Activated naive CD4-positive, alpha-beta T cell treated with anti-CD3 and anti-CD28 coated beads for 36 hours (primary cell): ENCODE measurements at regions not wholly inside any gene's neighbourhood (a gene's known extent, or its start where the extent isn't known, plus 50 kb on each side); places are given as distances from the start of the nearest gene placed in this dataset.

ENCODE experiments used
- CTCF ChIA-PET: fragments of 350-600 bp; sonication (Branson Sonifier 250); formaldehyde crosslinking; loops from one replicate; lab custom pipeline; 2021; ENCODE audit warnings: antibody characterized with exemption; lab: Charles Lee
- DNase-seq: peaks from one replicate; pipeline ENCODE4 v3.0.0-alpha.2; 2020
- H3K27ac Mint-ChIP-seq: one replicate; pipeline ENCODE4 v1.8.0; 2021; ENCODE audit warnings: mild to moderate bottlenecking, mixed read lengths
- H3K27me3 Mint-ChIP-seq: one replicate; pipeline ENCODE4 v1.8.0; 2021; ENCODE audit warnings: low read depth, mixed read lengths
- H3K36me3 Mint-ChIP-seq: one replicate; pipeline ENCODE4 v1.8.0; 2021; ENCODE audit warnings: low read depth, mixed read lengths
- H3K4me1 Mint-ChIP-seq: one replicate; pipeline ENCODE4 v1.8.0; 2021; ENCODE audit warnings: low read depth, mixed read lengths
- H3K4me3 Mint-ChIP-seq: one replicate; pipeline ENCODE4 v1.8.0; 2021; ENCODE audit warnings: mild to moderate bottlenecking, moderate library complexity, mixed read lengths
- H3K9me3 Mint-ChIP-seq: one replicate; pipeline ENCODE4 v1.8.0; 2021; ENCODE audit warnings: mixed read lengths
- intact Hi-C: fragments of 100-400 bp; cut with micrococcal nuclease; formaldehyde crosslinking; loops from one replicate; pipeline ENCODE4 v1.15.1; 2023

DNA sequence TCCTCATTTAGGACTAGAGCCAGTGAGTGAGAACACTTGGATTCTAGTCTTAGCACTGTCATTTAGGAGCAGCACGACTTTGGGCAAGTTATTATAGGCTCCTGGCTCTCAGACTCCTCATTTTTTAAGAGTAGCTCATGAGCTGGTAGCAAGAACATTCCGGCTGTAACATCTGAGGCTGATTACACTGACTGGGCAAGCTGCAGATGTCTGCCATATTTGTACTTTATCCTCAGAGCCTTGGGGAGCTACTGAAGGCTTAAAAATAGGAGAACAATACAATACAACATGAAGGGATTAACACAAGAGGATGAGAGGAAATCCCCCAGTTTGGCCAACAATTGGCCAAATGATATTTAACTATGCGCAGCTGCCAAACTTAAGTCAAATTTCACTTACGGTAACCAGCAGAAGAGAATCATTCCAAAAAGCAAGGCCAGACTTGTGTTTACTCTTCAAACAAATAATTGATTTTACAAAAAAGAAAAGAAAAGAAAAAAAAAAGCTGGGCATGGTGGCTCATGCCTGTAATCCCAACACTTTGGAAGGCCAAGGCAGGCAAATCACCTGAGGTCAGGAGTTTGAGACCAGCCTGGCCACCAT, 113.1 kb upstream of the ARHGAP42 start:
- CTCF ChIA-PET: interaction anchor here (0.7 kb wide), 1 partner anchor 44 kb away, joined by 3 read pairs; no protein-coding TSS in a partner anchor
- no peaks in the 10 kb centered on the region for H3K27me3 Mint-ChIP-seq
- no peak overlapping the region for H3K27ac Mint-ChIP-seq
- no peak overlapping the region for H3K4me3 Mint-ChIP-seq
- no peaks in the 10 kb centered on the region for H3K36me3 Mint-ChIP-seq
- DNase-seq: no peak
- intact Hi-C loops: no loop called here
- H3K9me3 Mint-ChIP-seq: no peaks in the 10 kb centered on the region
- H3K4me1 Mint-ChIP-seq: no peaks in the 10 kb centered on the region

DNA sequence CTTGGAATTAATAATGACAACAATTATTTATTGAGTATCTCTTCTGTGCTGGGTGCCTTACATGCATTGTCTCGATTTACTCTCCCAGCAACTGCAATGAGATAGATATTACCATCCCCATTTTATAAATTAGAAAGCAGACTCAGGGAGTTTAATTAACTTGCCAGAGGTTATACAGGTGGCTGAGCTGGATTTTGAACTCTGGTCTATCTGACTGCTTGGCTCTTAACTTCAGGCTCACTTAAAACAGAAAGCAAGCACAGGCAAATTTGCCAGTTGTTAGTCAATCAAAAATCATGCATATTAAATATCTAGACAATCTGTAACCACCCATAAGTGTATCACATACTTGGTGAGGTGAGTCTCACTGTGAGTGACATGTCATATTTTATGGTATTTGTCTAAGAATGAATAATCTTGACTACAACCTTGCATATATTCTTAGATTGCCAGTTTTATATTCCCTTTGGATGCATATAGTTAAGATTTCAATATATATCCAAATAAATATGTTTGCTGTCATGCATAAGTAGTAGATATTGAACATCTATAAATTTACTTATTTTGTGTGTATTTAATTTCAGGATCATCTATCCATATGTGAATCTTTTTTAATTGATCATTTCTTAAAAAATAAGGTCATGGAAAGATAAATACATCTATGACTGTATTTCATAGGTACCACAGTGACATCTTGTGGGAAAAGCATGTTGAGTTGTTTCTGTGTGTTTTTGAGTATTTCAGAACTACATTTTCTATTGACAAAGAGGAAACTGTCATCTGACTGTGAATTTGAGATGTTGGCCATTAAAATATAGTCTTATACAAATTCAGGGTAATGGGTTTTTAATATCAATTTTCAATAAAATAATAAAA, 112.0 kb upstream of the ARHGAP42 start:
- CTCF ChIA-PET: no interaction called here
- DNase-seq: no peak
- H3K4me3 Mint-ChIP-seq: no peak overlapping the region
- H3K27me3 Mint-ChIP-seq: no peaks in the 10 kb centered on the region
- intact Hi-C loops: loop anchor here (5.0 kb wide), 1 partner anchor 862 kb away; no protein-coding TSS in a partner anchor
- H3K27ac Mint-ChIP-seq: no peak overlapping the region
- no peaks in the 10 kb centered on the region for H3K4me1 Mint-ChIP-seq
- no peaks in the 10 kb centered on the region for H3K9me3 Mint-ChIP-seq
- no peaks in the 10 kb centered on the region for H3K36me3 Mint-ChIP-seq

GRCh38 chr11:100575860-100576717, 111.0 kb upstream of the ARHGAP42 start:
- CTCF ChIA-PET: interaction anchor here (0.9 kb wide), 1 partner anchor 351 kb away, joined by 4 read pairs; no protein-coding TSS in a partner anchor
- DNase-seq: peak; percentile 12
- Mint-ChIP-seq H3K4me1 (no peaks in the 10 kb centered on the region), H3K36me3 (no peaks in the 10 kb centered on the region), H3K27me3 (no peaks in the 10 kb centered on the region), H3K27ac (no peak overlapping the region), H3K9me3 (no peaks in the 10 kb centered on the region), H3K4me3 (no peak overlapping the region)
- intact Hi-C loops: loop anchor here (1.0 to 5.0 kb wide), 3 partner anchors 354 to 1273 kb away; no protein-coding TSS in a partner anchor

DNA sequence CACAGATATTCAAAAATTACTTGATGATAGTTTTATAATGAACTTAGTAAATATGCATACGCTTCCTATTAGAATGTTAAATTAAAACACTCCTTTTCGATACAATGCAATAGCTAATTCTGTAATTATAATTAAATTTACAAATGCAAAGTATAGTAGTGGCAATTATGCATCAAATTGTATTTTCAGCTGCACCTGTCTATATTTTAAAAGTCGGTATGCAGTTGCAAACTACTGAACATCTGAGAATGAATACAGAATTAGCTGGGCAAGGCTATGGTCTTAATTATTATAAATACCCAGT, 110.4 kb upstream of the ARHGAP42 start:
- intact Hi-C loops: loop anchor here (1.0 to 5.0 kb wide), 3 partner anchors 354 to 1272 kb away; no protein-coding TSS in a partner anchor
- Mint-ChIP-seq H3K27me3 (no peaks in the 10 kb centered on the region), H3K4me3 (no peak overlapping the region), H3K36me3 (no peaks in the 10 kb centered on the region), H3K27ac (no peak overlapping the region), H3K9me3 (no peaks in the 10 kb centered on the region), H3K4me1 (no peaks in the 10 kb centered on the region)
- no peak for DNase-seq
- CTCF ChIA-PET: interaction anchor here (0.9 kb wide), 1 partner anchor 350 kb away, joined by 4 read pairs; no protein-coding TSS in a partner anchor

DNA sequence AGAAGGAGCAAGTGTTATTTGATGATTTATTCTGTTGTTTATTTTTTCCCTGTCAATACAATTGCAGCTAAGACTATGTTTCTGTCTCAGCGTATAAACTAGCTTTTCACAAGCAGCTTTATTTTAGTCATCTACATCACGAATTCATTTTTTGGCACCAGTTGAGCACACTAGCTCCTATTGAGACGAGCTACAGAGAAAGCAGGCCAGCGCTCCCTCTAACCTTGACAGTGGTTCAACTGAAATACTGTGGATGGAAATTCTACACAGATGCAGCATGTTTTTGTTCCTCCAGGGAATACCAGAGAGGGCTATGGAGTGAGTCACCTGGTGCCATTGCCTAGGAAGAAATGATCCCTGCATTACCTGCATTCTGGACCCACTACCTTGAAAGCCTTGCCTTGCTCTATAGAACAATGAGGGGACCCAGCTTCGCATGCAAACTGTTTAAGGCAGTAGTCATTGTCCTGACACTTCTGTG, 108.2 kb upstream of the ARHGAP42 start:
- CTCF ChIA-PET: interaction anchor here (1.0 kb wide), 1 partner anchor 351 kb away, joined by 3 read pairs; no protein-coding TSS in a partner anchor
- H3K36me3 Mint-ChIP-seq: no peaks in the 10 kb centered on the region
- no peaks in the 10 kb centered on the region for H3K4me1 Mint-ChIP-seq
- no peak overlapping the region for H3K4me3 Mint-ChIP-seq
- no peak overlapping the region for H3K27ac Mint-ChIP-seq
- H3K27me3 Mint-ChIP-seq: no peaks in the 10 kb centered on the region
- H3K9me3 Mint-ChIP-seq: no peaks in the 10 kb centered on the region
- no peak for DNase-seq
- intact Hi-C loops: loop anchor here (5.0 kb wide), 1 partner anchor 858 kb away; no protein-coding TSS in a partner anchor

DNA sequence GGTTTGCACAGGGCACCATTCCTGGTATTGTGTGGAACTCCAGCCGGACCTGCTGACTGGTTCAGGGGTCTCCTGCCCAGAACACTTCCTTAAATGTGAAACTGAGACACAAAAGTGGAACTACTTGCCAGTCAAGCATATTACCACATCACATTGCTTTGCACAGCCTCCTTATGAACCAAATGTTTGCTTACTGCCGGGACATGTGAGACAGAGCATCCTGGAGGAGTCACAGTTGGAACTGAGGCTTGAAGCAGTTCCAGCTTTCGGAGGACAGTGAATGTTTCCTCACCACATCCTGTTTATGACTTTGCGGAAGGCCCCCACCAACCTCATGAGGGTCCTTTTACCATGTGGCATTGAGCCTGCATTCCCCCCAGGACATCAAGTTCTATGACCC, 105.8 kb upstream of the ARHGAP42 start:
- Mint-ChIP-seq H3K27me3 (no peaks in the 10 kb centered on the region), H3K9me3 (no peaks in the 10 kb centered on the region), H3K36me3 (no peaks in the 10 kb centered on the region), H3K4me1 (no peaks in the 10 kb centered on the region), H3K4me3 (no peak overlapping the region), H3K27ac (no peak overlapping the region)
- intact Hi-C loops: no loop called here
- no peak for DNase-seq
- CTCF ChIA-PET: no interaction called here

GRCh38 chr11:100584201-100584985, 102.7 kb upstream of the ARHGAP42 start:
- intact Hi-C loops: no loop called here
- Mint-ChIP-seq H3K4me1 (no peaks in the 10 kb centered on the region), H3K9me3 (peaks cover 2% of the 10 kb centered on the region), H3K36me3 (no peaks in the 10 kb centered on the region), H3K4me3 (no peak overlapping the region), H3K27me3 (no peaks in the 10 kb centered on the region), H3K27ac (no peak overlapping the region)
- CTCF ChIA-PET: no interaction called here
- DNase-seq: no peak

DNA sequence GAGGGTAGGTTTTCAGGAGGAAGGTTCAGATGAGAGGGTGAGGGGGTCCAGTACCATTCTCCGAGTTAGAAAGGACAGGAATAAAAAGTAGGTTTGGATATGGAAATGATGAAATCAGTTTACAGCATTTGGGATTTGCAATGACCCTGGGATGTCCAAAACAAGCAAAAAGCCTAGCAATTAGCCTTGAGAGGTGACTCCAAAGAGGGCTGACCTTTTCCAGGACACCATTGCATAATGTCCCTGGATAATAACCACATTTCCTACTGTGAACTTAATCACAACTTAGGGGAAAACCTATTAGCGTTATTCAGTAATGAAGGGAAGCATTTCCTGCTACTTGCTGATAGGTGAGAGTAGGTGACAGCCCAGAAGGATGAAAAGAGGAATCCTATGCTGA, 101.4 kb upstream of the ARHGAP42 start:
- no peaks in the 10 kb centered on the region for H3K36me3 Mint-ChIP-seq
- no peaks in the 10 kb centered on the region for H3K27me3 Mint-ChIP-seq
- intact Hi-C loops: no loop called here
- H3K4me1 Mint-ChIP-seq: no peaks in the 10 kb centered on the region
- H3K9me3 Mint-ChIP-seq: peaks cover 2% of the 10 kb centered on the region
- CTCF ChIA-PET: no interaction called here
- H3K27ac Mint-ChIP-seq: no peak overlapping the region
- no peak overlapping the region for H3K4me3 Mint-ChIP-seq
- no peak for DNase-seq

DNA sequence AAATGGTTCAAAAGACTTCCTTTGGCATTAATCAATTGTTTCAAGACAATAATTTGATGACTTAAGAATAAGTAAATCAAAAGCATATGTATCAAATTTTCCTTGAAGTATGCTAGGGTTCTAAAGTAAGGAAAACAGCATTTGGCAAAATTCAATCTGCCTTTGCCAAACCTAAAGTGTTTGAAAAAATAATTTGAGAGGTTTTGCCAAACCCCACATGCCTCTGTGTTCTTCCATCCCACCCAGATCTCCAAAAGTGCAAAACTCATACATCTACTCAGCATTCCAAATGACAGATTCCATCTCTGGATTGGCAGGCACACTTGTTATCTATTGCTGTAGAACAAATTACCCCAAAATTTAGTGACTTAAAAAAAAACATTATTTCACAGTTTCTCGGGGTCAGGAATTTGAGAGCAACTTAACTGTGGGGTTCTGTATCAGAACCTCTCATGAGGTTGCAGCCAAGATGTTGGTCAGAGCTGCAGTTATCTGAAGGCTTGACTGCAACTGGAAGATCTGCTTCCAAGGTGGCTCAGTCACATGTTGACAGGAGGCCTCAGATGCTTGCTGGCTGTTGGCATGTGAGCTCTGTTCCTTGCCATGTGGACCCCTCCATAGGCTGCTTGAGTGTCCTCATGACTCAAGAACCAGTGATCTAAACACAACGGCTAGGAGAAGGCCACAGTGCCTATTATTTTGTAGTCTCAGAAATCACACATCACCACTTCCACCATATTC, 100.6 kb upstream of the ARHGAP42 start:
- Mint-ChIP-seq H3K4me3 (no peak overlapping the region), H3K27ac (no peak overlapping the region), H3K36me3 (no peaks in the 10 kb centered on the region), H3K27me3 (no peaks in the 10 kb centered on the region), H3K9me3 (peaks cover 2% of the 10 kb centered on the region), H3K4me1 (no peaks in the 10 kb centered on the region)
- intact Hi-C loops: no loop called here
- CTCF ChIA-PET: no interaction called here
- DNase-seq: no peak

DNA sequence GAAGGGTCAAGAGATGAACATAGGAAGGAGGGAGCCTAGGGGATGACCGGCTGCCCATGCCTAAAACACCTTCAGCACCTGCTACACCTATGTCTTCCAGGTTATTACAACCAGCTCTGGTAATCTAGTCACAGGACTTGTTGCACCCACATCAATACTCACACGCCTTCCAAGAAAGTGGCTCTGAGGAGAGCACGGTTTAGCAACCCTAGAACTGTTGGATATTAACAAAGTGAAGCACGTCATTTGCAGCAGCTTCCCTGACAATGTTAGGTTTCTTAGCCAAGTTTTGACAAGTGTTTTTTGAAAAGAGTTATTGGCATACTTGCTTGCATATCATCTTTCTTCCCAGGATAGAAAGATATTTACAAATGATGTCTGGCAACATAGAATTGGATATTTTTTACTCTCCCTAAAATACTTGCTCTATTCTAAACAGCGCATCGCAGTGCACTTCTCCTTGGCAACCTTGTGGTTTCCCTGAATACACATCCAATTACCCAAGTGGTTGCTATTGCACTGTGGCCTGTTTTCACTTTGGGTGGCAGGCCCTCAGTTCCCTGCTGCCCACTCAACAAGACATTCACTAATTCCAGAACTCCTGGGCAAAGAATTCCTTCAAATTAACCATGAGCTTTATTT, 94.3 kb upstream of the ARHGAP42 start:
- CTCF ChIA-PET: no interaction called here
- no peaks in the 10 kb centered on the region for H3K36me3 Mint-ChIP-seq
- H3K27ac Mint-ChIP-seq: no peak overlapping the region
- intact Hi-C loops: no loop called here
- no peak overlapping the region for H3K4me3 Mint-ChIP-seq
- H3K27me3 Mint-ChIP-seq: no peaks in the 10 kb centered on the region
- no peak for DNase-seq
- H3K4me1 Mint-ChIP-seq: no peaks in the 10 kb centered on the region
- H3K9me3 Mint-ChIP-seq: peaks cover 2% of the 10 kb centered on the region

GRCh38 chr11:100593291-100593690, 93.8 kb upstream of the ARHGAP42 start:
- no peaks in the 10 kb centered on the region for H3K4me1 Mint-ChIP-seq
- H3K27me3 Mint-ChIP-seq: no peaks in the 10 kb centered on the region
- no peak for DNase-seq
- H3K36me3 Mint-ChIP-seq: no peaks in the 10 kb centered on the region
- intact Hi-C loops: no loop called here
- peaks cover 2% of the 10 kb centered on the region for H3K9me3 Mint-ChIP-seq
- no peak overlapping the region for H3K4me3 Mint-ChIP-seq
- H3K27ac Mint-ChIP-seq: no peak overlapping the region
- CTCF ChIA-PET: interaction anchor here (0.7 kb wide), 1 partner anchor 581 kb away, joined by 3 read pairs; no protein-coding TSS in a partner anchor
